ENCODE measurements at regions not wholly inside any gene's neighbourhood (a gene's known extent, or its start where the extent isn't known, plus 50 kb on each side); places are given as distances from the start of the nearest gene placed in this dataset.

- TF ChIP-seq POLR2AphosphoS5 (IDR thresholded peaks at IDR 0.05), result no peak
- TF ChIP-seq CTCF (IDR thresholded peaks at IDR 0.05), result no peak
- TF ChIP-seq POLR2A (IDR thresholded peaks at IDR 0.05), result no peak
- TF ChIP-seq EP300 (IDR thresholded peaks at IDR 0.05; ENCODE audit: low read depth), result no peak
- in situ Hi-C loops (cut with MboI; ENCODE audit: low pct_ligation_motif_present in 1 of 4, low pct_unique_long_range_greater_than_20kb in 1 of 4, low sequenced_read_pairs in 3 of 4) (no loop called here), intact Hi-C loops (cut with DNase I; ENCODE audit: low total_unique reads) (no loop called here)
- Histone ChIP-seq H3K4me1 (no peaks in the 10 kb centered on the region), H3K27ac (no peak overlapping the region), H3K4me3 (no peak overlapping the region), H3K27me3 (no peaks in the 10 kb centered on the region), H3K36me3 (no peaks in the 10 kb centered on the region), H3K9me3 (no peaks in the 10 kb centered on the region)
- WGBS, 2 donors (ENCODE audit: low coverage in 1 of 2), result 94 to 96% methylated on average over 4 of the region's 4 CpGs
- no peak for DNase-seq
Measured at GRCh38 chr5:68151812-68152211, 63.7 kb upstream of the PIK3R1 start.

GRCh38 chr5:68149189-68149588 lies 66.4 kb upstream of the PIK3R1 start:
- H3K27me3 ChIP-seq, result no peaks in the 10 kb centered on the region
- TF ChIP-seq EP300 (IDR thresholded peaks at IDR 0.05; ENCODE audit: low read depth), result no peak
- no peak for TF ChIP-seq CTCF (IDR thresholded peaks at IDR 0.05)
- TF ChIP-seq POLR2AphosphoS5 (IDR thresholded peaks at IDR 0.05), result no peak
- TF ChIP-seq POLR2A (IDR thresholded peaks at IDR 0.05), result no peak
- intact Hi-C loops (cut with DNase I; ENCODE audit: low total_unique reads) (no loop called here), in situ Hi-C loops (cut with MboI; ENCODE audit: low pct_ligation_motif_present in 1 of 4, low pct_unique_long_range_greater_than_20kb in 1 of 4, low sequenced_read_pairs in 3 of 4) (no loop called here)
- no peaks in the 10 kb centered on the region for H3K36me3 ChIP-seq
- no peak overlapping the region for H3K27ac ChIP-seq
- H3K4me1 ChIP-seq, result no peaks in the 10 kb centered on the region
- no peak overlapping the region for H3K4me3 ChIP-seq
- H3K9me3 ChIP-seq, result no peaks in the 10 kb centered on the region
- WGBS, 2 donors (ENCODE audit: low coverage in 1 of 2), result 83 to 89% methylated on average over 1 to 2 of the region's 2 CpGs
- DNase-seq, result no peak

- TF ChIP-seq EP300 (IDR thresholded peaks at IDR 0.05; ENCODE audit: low read depth) (no peak), CTCF (IDR thresholded peaks at IDR 0.05) (no peak), POLR2AphosphoS5 (IDR thresholded peaks at IDR 0.05) (no peak), POLR2A (IDR thresholded peaks at IDR 0.05) (no peak)
- Histone ChIP-seq H3K27me3 (no peaks in the 10 kb centered on the region), H3K9me3 (peaks cover 0 to under 1% of the 10 kb centered on the region in 2 donors), H3K27ac (no peak overlapping the region), H3K4me3 (no peak overlapping the region), H3K36me3 (no peaks in the 10 kb centered on the region), H3K4me1 (no peaks in the 10 kb centered on the region)
- DNase-seq, result no peak
- 61 to 71% methylated on average over 3 of the region's 3 CpGs for WGBS, 2 donors (ENCODE audit: low coverage in 1 of 2)
- in situ Hi-C loops (cut with MboI; ENCODE audit: low pct_ligation_motif_present in 1 of 4, low pct_unique_long_range_greater_than_20kb in 1 of 4, low sequenced_read_pairs in 3 of 4), result no loop called here
- intact Hi-C loops (cut with DNase I; ENCODE audit: low total_unique reads), result no loop called here
Measured at GRCh38 chr5:68148096-68148495, 67.5 kb upstream of the PIK3R1 start.

- DNase-seq, result no peak
- Histone ChIP-seq H3K9me3 (peaks cover 0 to 5% of the 10 kb centered on the region in 2 donors), H3K27ac (no peak overlapping the region), H3K36me3 (no peaks in the 10 kb centered on the region), H3K4me3 (no peak overlapping the region), H3K4me1 (no peaks in the 10 kb centered on the region), H3K27me3 (no peaks in the 10 kb centered on the region)
- intact Hi-C loops (cut with DNase I; ENCODE audit: low total_unique reads) (no loop called here), in situ Hi-C loops (cut with MboI; ENCODE audit: low pct_ligation_motif_present in 1 of 4, low pct_unique_long_range_greater_than_20kb in 1 of 4, low sequenced_read_pairs in 3 of 4) (no loop called here)
- WGBS, 2 donors (ENCODE audit: low coverage in 1 of 2), result 79 to 82% methylated on average over 3 of the region's 3 CpGs
- no peak for TF ChIP-seq EP300 (IDR thresholded peaks at IDR 0.05; ENCODE audit: low read depth)
- no peak for TF ChIP-seq POLR2A (IDR thresholded peaks at IDR 0.05)
- TF ChIP-seq POLR2AphosphoS5 (IDR thresholded peaks at IDR 0.05), result no peak
- TF ChIP-seq CTCF (IDR thresholded peaks at IDR 0.05), result no peak
Measured at GRCh38 chr5:68147659-68148058, 67.9 kb upstream of the PIK3R1 start.
